ENCODE measurements at regions not wholly inside any gene's neighbourhood (a gene's known extent, or its start where the extent isn't known, plus 50 kb on each side); places are given as distances from the start of the nearest gene placed in this dataset.

DNA sequence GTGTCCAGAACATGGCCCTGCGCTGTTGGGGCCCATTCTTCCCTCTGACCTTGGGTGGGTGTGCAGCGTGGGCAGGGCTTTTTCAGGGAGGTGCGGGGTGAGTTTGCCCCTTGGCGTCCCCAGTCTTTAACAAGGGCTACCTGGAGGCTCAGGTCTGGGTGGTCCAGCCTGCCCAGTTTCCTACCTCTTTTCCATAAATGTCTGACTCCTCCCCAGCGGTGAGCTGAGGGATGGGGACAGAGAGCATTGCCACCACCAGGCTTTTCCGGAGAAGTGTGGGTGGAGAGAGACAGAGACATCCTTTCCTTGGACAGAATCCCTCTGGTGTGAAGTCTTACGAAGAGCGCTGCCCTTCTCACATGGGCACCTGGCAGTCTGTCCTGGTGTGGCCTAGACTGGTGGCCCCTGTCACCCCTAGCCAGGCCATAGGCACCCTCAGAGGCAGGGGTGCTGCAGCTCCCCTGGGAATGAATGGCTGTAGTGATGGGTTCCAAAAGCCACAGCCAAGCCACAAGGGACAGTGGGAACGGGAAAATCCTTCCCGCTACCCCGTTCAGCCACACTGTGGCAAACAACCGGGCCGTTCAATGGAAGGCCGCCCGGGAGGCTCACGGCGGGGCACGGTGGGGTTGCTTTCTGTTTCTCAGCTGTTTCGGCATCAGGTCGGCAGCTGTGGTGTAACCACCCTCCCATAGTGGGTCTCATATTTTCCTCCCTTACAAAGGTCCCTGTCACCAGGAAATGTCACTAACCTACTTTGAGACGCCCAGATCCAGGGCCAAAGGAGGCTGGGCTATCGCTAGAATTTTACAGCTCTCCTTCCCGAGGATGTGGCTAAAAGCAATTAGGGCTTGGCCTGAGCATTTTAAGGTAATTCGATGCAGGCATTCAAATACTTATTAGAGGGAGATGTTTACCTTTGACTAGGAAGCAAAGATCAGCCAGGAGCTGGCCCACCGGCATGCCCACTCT lies 61.9 kb upstream of the GSE1 start:
- no peak for DNase-seq

DNA sequence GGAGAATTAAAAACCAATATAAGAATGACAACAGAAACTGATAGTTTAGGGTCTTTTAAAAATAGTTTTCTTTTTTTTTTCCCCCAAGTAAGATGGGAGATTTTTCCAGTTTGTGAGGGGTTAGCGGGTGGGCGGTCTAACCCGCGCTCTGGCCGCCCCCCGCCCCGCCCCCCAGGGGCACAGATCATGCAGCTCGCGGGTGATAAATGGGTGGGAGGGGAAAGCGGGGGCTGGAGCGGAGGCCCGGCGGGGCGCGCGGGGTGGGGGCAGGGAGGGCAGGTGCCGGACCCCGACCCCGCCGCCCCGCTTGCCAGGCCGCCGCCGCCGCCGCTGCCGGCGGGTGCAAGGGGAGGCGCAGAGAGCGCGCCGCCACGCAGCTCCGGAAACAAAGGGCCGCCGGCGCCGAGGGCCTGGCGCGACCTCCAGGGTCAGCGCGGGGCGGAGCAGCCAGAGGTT lies 60.1 kb upstream of the GSE1 start:
- no peak for DNase-seq

DNA sequence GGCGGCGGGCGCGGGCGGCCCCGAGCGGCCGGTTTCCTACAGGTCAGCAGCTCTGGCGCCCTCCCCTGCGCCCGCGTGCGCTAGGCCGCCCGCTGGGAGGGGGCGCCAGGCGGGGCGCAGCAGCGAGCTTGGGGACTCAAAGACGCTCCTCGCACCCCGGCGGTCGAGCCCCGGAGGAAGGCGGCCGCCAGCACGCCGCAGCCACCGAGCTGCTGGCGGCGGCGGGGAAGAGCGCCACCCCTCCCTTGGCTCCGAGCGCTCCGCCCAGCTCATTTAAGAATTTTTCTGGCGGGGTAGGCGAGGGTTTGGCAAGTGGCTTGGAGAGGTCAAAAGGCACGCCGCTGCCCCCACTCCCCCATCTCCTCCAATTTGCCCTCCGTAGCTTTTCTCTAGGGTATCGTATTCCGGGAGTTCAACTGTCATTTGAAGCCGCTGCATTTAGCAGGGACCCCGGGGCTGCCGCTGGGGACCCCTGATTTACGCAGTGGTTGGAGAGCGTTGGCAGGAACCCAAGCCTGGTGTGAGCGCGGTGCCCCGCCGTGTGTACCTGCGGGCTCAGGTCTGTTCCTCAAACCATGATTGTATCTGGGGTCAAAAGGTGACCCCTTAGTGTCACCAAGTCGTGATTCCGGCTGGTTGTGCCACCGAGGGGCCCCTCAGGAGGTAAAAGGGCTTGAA lies 59.5 kb upstream of the GSE1 start:
- peak; percentile 66 to 79 for DNase-seq

DNA sequence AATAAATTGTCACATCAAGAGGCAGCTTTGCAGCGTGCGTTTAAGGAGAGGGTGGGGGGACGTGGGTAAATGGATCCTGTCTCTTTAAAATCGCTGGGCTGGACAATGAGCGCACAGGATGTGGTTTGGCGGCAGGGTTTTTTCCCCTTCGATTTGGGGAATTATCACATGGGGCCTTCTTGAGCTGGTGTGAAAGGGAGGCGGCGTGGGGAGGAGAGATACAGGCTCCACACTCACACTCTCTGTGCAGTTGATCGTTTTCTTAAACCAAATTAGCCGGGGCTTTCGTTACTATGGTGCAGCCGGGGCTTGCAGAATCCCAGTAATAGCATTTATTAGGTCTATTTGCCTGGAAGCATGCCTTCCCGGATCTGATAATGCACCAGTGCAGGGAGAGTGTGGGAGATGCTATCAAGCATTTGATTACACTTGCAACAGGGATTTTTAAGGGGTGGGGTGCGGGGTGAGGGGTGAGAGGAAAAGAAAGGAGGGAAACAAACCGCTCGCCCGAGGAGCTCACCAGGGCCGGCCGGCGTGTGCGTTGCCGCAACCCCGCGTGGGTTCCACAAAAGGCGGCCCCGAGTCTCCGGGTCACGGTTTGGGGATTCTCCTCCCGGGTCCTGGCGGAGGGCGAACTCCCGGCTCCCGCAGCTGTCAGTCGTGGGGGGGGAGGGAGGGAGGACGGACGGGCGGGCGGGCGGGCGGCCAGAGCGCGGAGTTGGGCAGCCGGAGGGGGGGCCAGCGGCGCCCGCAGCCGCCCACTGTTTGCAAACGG lies 58.8 kb upstream of the GSE1 start:
- DNase-seq = peak; percentile 55 to 80

DNA sequence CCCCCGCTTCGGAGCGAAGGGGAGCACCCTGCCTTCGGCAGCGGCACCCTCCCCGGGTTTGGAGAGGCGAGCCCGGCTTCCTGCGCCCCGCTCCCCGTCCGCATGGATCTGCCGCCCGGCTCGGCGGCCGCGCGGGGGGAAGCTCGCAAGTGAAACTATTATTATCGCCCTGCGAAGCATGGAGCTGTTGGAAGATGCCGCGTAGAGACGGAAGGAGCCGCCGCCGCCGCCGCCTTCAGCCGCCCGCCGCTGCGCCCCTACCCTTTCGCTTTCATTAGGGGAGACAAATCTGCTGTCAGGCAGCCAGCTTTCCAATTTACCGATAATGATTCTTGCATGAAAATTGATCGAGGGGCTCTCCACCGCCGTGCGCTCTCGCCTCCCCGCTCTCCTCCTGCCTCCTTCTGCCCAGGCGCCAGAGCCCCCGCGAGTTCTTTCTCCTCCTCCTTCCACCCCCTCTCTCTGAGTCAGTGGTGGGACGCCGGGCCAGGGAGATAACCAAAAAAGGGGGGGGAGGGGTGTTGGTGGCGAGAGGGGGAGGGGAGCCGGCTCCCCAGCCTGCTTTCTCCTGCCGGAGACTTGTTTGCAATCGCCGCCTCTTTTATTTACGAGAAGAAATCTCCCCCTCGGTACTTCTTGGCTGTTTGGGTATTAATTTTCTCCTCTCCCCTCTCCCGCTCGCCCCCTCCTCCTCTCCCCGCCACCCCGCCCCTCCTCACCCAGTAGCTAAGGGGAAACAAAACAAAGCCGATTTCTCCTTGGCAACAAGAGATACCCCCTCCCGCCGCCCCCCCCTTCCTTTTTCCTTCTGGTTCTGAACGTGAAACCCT lies 58.0 kb upstream of the GSE1 start:
- DNase-seq = peak in 1 of 2 experiments; percentile 41

DNA sequence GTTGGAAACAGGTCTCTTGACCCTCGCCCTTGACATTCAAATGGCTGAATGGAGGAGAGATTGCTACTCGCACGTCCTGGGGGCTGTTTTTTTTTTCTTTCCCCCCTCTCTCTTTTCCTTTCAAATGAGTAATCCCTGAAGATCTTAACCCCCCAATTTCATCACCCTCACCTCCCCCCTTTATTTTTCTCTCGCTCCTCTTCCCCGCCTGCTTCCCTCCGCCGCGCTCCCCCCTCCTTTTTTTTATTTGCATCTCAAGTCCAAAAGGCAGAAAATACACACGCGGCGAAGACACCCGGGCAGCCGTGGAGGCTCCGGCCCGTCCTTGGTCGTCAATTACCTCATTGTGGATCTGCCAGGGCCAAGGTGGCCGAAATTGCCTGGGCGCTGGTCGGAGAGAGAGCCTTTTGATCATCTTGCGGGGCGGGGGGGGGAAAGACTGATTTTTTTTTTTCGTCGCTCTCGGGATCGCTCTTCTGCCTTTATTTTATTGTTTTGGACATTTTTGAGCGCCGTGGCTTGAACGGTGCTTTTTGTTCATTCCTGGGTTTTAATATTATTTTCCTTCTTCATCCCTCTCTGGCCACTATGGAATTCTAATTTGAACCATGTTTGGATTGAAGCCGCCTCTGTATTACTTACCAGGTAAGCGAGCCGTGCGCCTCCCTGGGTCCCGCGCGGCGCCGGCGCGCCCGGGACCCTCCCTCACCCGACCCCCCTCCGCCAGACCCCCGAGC lies 57.2 kb upstream of the GSE1 start:
- no peak for DNase-seq

DNA sequence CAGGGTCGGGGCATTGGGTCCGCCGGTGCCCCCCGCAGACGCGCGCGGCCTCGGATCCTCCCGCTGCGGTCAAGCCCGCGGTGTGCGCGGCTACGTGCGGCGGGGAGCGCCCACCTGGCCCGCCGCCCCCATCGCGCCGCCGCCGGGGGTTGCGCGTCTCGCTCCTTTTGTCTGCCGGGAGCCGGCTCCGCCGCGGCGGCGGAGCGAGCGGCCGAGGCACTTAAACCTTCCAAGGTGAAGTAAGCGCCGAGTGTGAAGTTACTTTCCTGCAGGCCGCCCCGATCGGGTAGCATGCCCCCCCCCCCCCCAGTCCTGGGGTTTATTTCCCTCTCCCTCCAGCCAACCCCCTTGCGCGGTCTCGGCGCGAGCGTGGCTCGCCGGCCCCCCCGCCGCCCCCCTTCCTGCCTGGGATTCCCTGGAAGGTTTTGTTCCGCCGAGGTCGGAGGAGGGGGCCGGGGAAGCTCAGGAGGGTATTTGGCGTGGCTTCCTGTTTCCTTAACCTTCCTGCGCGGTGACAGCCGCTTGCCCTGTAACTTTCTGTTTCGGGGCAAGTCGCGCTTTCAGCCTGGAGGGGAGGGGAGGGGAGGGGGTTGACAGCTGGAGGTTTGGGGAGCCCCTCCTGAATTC lies 56.6 kb upstream of the GSE1 start:
- DNase-seq = peak in 1 of 2 experiments; percentile 16

DNA sequence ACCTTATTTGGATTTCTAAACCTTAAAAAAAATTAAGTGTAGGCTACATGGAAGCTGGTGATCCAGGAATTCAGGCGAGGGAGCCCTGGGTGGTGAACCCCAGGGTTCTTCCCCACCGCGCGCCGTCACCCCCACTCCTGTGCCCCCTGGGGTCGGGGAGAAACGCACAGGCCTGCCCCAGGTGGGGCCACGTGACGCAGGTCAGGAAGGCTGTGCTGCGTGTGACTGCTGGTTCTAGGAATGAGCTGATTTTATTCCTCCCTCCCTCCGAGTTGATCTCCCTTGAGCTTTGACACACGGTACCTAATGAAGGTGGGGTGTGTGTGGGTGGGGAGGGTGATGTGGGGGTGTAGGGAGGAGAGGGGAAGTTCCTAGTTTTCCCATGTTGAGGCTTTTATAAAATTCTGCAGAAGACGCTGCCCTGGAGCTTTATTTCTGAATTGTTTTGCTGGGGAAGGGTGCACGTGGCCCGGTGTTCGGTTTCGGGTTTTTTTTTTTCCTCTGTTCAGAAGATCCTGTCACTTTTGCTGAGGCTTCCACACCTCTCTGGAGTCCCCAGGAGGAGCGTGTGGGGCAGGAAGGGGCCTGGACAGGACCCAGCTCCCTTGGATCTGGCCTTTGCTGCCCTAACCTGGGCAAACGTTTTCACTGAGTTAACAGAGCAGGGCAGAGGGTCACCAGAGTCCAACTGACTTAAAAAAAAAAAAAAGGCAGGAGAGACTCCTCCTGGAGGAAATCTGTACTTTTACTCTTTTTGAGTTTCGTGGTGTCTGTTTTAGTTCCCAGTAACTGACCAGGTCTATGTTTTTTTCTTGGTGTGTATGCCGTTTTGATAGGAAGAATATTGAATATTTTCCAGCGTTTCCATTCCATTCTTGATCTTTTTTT lies 55.8 kb upstream of the GSE1 start:
- DNase-seq = peak in 1 of 2 experiments; percentile 34

DNA sequence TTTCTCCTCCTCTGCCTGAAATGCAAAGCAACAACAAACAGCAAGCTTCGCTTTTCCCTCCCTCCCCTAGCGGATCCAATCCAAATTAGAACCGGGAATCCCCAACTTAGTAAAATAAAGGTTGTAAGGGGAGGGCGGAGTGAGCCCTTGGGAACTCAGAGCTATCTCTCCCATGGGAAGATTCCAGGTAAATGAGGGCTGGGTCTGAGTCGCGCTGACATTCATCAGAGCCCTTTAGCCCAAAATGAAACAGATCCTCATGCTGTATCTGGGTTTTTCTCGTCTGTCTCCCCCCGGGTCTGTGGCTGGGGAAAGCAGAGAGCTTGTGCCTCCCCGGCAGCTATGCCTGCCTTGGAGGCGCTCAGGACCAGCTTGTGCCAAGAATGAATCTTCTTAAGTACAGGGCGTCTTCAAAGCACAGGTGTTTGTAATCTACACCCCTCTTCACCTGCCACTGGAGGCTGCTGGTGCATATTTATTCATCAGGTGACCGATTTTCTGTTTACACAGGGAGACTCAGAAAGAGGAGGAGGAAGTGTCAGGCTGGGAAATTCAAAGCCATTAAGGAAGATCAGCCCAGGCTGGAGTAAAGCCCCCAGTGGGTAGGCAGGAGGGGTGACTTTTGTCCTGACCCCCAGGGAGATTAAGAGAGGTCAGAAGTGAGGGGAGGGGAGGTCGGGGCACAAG lies 55.0 kb upstream of the GSE1 start:
- no peak for DNase-seq

DNA sequence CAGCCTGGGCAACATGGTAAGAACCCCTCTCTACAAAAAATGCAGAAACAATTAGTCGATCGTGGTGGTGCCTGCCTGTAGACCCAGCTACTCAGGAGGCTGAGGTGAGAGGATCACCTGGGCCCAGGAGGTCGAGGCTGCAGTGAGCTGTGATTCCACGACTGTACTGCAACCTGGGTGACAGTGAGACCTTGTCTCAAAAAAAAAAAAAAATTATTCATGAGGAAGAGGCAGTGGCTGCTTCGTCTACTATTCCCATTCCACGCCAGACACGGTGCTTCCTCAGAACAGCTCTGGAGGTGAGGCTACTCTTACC lies 52.2 kb upstream of the GSE1 start:
- DNase-seq = no peak

DNA sequence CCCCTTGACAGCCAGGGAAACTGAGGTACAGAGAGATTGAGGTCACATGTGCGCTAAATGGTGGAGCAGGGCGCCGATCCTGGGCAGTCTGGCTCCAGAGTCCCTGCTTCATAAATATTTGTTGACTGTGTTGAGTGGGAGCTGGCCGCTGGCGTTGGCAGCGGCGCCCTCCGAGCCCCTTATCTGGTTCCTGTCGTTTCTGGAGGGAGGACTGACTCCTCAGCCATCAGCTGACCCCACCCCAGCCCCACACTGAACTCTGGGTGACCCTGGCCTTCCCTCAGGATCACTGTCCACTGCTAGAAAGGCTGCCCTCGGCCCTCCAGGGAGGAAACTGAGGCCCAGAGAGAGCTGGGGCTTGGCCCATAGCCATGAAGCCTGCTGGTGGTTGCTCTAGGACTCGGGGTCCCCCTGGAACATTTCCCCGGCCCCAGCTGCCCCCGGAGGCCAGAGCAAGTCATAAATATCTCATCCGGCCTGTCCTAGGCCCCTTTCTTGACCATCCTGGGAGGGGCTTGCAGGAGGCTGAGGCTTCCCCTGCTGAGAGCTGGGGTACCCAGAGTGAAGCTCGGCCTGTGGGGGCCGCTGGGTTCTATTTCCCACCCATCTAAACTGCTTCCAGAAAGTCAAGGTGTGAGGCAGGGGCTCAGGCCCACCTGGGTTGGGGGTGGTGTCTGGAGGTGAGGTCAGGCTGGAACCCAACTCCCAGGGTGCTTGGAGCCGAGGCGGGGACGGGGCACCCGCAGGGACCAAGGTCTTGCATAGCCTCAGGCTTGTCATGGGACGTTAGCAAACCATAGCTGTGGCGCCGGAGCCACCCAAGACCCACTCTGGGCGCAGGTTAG lies 51.7 kb upstream of the GSE1 start:
- DNase-seq = no peak

DNA sequence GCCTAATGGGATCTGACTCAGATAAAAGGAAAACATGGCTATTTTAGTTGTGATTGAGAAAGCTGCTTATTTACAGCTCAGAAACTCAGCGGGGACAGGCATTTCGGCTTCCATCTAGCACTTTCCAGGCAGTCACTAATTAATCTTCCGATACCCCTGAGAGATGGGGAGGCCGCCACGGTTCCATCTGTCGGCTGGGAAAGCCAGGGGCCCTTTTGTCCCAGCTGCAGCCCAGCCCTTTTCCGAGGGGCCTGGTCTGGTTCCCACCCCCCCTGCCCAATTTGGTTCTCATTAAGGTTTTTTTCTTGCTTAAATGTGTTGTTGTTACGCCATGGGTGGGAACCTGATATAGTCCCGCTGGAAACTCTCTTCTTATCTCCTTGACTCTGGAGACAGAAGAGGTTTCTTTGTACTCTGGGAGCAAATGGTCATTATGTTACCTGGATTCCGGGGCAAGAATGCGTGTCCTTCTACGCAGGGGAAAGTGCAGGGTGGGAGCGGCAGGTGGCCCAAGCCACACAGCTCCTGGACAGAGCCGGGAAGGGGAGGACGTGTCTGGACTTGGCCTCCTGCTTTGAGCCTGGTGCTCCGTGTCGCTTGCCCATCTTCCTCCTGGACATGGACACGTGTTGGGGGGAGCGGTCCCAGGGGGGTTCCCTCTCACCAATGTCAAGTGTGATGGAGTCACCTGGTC lies 50.9 kb upstream of the GSE1 start:
- DNase-seq = no peak

DNA sequence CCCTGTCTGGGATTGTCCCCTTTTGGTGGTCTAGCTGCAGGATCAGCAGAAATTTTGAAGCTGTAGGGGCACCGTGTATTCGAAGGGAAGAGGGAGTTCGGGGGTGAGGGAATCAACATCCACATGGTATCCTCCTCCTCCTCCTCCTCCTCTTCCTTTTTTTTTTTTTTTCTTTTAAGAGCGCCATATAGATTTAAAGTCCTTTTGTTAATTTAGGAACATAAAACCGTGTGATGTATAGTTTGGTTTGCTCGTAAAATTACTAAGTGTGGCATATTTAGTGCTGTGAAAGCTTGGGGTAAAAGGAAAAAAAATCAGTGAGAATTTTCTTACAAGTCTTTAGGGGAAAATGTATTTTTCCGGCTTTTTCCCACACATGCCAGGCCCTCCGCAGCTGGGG lies 50.1 kb upstream of the GSE1 start:
- DNase-seq = no peak

All from SW 1271 (cell line).